ENCODE measurements at regions not wholly inside any gene's neighbourhood (a gene's known extent, or its start where the extent isn't known, plus 50 kb on each side); places are given as distances from the start of the nearest gene placed in this dataset.

DNA sequence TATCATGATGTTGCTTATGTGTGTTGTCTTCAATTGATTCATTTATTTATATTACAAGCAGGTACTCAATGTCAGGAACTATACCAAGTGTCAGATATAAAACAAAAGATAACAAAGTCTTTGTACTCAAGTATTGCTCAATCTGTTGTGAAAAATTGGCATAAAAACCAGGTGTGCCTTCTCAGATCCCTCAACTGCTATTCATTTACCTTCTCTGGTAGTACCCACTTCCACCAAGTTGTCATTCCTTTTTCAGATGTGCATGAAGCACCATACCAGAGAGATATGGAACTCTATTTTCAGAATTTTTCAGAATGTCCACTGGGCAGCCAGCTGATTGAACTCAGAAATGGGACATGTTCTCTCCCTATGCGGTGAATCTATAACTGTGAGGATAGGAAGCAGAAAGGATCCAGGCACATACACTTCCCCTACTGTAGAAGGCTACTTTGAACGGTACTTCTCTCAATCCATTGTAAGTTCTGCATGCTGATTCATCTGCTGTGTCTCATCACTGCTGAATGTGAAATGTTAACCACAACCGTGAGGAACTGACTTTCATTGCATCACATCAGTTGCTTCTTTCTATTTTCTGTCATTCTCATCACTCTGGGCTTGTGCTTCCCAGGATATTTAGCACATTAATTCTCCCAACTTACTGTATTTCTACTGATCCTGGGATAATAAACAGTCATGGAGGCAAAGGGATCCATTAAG lies 1621.3 kb downstream of the SUCLG1 start:
- in situ Hi-C loops (cut with MboI), result no loop called here
- intact Hi-C loops (cut with micrococcal nuclease), result no loop called here
- Histone ChIP-seq H3K9me3 (replicated peaks; ENCODE audit: control insufficient read depth, insufficient read depth, low read depth, low read length) (no peaks in the 10 kb centered on the region; the same call in 1 of the 2 replicates), H3K4me1 (replicated peaks in 1 of 2; ENCODE audit: control insufficient read depth in 2 of 2, insufficient read depth in 2 of 2, low read length in 2 of 2) (no peaks in the 10 kb centered on the region), H3K27me3 (ENCODE audit: control insufficient read depth in 2 of 2, insufficient read depth in 2 of 2, low read length in 2 of 2) (no peaks in the 10 kb centered on the region), H3K4me2 (ENCODE audit: insufficient read depth, low read length) (no peak overlapping the region), H3K79me2 (ENCODE audit: control insufficient read depth, insufficient read depth, low read length) (no peaks in the 10 kb centered on the region), H3K27ac (ENCODE audit: extremely low read depth, low read depth, low read length) (no peak overlapping the region), H2AFZ (ENCODE audit: low read depth, low read length) (no peak overlapping the region), H4K20me1 (replicated peaks; ENCODE audit: control insufficient read depth, insufficient read depth, low read length) (no peaks in the 10 kb centered on the region), H3K4me3 (no peak overlapping the region), H3K36me3 (ENCODE audit: control insufficient read depth, insufficient read depth, low read length) (no peaks in the 10 kb centered on the region), H3K9me1 (ENCODE audit: control insufficient read depth, insufficient read depth, low read length) (no peaks in the 10 kb centered on the region), H3K9ac (ENCODE audit: insufficient read depth in 1 of 2, low read depth in 2 of 2, low read length in 2 of 2) (no peak overlapping the region)
- BruUV-seq (replicated peaks), result no TSS peak
- ATAC-seq (no peak), FAIRE-seq (no peak), DNase-seq (ENCODE audit: extremely low read depth in 1 of 4, low spot score in 3 of 4) (no peak)
- POLR2A ChIA-PET, result no interaction called here
- CTCF ChIA-PET (ENCODE audit: low intra/inter-chr PET ratio), result no interaction called here
- WGBS (ENCODE audit: insufficient coverage, low coverage, missing lambda C conversion rate), result 0% methylated on average over 3 of the region's 3 CpGs
- no peak for TF ChIP-seq SMARCE1 (IDR thresholded peaks at IDR 0.05)
- TF ChIP-seq, protein P1, sequence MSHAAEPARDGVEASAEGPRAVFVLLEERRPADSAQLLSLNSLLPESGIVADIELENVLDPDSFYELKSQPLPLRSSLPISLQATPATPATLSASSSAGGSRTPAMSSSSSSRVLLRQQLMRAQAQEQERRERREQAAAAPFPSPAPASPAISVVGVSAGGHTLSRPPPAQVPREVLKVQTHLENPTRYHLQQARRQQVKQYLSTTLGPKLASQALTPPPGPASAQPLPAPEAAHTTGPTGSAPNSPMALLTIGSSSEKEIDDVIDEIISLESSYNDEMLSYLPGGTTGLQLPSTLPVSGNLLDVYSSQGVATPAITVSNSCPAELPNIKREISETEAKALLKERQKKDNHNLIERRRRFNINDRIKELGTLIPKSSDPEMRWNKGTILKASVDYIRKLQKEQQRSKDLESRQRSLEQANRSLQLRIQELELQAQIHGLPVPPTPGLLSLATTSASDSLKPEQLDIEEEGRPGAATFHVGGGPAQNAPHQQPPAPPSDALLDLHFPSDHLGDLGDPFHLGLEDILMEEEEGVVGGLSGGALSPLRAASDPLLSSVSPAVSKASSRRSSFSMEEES (CRISPR knock-in tag; IDR thresholded peaks at IDR 0.05), result no peak
- TF ChIP-seq, protein P2, sequence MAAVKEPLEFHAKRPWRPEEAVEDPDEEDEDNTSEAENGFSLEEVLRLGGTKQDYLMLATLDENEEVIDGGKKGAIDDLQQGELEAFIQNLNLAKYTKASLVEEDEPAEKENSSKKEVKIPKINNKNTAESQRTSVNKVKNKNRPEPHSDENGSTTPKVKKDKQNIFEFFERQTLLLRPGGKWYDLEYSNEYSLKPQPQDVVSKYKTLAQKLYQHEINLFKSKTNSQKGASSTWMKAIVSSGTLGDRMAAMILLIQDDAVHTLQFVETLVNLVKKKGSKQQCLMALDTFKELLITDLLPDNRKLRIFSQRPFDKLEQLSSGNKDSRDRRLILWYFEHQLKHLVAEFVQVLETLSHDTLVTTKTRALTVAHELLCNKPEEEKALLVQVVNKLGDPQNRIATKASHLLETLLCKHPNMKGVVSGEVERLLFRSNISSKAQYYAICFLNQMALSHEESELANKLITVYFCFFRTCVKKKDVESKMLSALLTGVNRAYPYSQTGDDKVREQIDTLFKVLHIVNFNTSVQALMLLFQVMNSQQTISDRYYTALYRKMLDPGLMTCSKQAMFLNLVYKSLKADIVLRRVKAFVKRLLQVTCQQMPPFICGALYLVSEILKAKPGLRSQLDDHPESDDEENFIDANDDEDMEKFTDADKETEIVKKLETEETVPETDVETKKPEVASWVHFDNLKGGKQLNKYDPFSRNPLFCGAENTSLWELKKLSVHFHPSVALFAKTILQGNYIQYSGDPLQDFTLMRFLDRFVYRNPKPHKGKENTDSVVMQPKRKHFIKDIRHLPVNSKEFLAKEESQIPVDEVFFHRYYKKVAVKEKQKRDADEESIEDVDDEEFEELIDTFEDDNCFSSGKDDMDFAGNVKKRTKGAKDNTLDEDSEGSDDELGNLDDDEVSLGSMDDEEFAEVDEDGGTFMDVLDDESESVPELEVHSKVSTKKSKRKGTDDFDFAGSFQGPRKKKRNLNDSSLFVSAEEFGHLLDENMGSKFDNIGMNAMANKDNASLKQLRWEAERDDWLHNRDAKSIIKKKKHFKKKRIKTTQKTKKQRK (IDR thresholded peaks at IDR 0.05; ENCODE audit: borderline replicate concordance, low read depth, low read length), result no peak
- TF ChIP-seq POLR3G (IDR thresholded peaks at IDR 0.05; ENCODE audit: extremely low read depth, insufficient read length, insufficient replicate concordance), result no peak
- TF ChIP-seq ZNF282 (CRISPR knock-in tag; IDR thresholded peaks at IDR 0.05), result no peak
- TF ChIP-seq CEBPB (tag; IDR thresholded peaks at IDR 0.05), result 0 out of 2 replicates have a peak, but pooled peaks have one; percentile 19
- TF ChIP-seq, protein P3, sequence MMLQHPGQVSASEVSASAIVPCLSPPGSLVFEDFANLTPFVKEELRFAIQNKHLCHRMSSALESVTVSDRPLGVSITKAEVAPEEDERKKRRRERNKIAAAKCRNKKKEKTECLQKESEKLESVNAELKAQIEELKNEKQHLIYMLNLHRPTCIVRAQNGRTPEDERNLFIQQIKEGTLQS (IDR thresholded peaks at IDR 0.05), result peak; percentile 43; the same call in 1 of the 2 replicates
- TF ChIP-seq, protein P3 (CRISPR knock-in tag; conservative IDR thresholded peaks at IDR 0.05), result no peak
- TF ChIP-seq NFE2 (IDR thresholded peaks at IDR 0.05; ENCODE audit: low read depth), result 0 out of 2 replicates have a peak, but pooled peaks have one; percentile 7
- TF ChIP-seq ZBTB8A (IDR thresholded peaks at IDR 0.05; ENCODE audit: partially characterized antibody), result no peak
- TF ChIP-seq ZBTB7A (IDR thresholded peaks at IDR 0.05; ENCODE audit: borderline replicate concordance, control insufficient read depth, low read depth, low read length), result no peak
- no peak for TF ChIP-seq EZH2 (IDR thresholded peaks at IDR 0.05; ENCODE audit: borderline replicate concordance, low read depth, low read length)
- no peak for TF ChIP-seq RAD51 (IDR thresholded peaks at IDR 0.05; ENCODE audit: borderline replicate concordance, low read depth)
- no peak for TF ChIP-seq RFX5 (IDR thresholded peaks at IDR 0.05; ENCODE audit: low read depth, low read length)
- no peak for TF ChIP-seq WHSC1 (IDR thresholded peaks at IDR 0.05; ENCODE audit: low read length)
- no peak for TF ChIP-seq PHF8 (IDR thresholded peaks at IDR 0.05; ENCODE audit: borderline replicate concordance, low read length)
- TF ChIP-seq FOSL1 (tag; conservative IDR thresholded peaks at IDR 0.05), result peak; percentile 87
- no peak for TF ChIP-seq PHB2 (IDR thresholded peaks at IDR 0.05; ENCODE audit: low read depth)
